Trophoblast cell (in vitro differentiated cells and primary cell): ENCODE measurements at regions not wholly inside any gene's neighbourhood (a gene's known extent, or its start where the extent isn't known, plus 50 kb on each side); places are given as distances from the start of the nearest gene placed in this dataset.

Experiments used
- DNase-seq, 2 donors: peaks; one replicate each; pipeline ENCODE4 v3.0.0-alpha.2; 2016
- H2AFZ ChIP-seq: 2 replicates; pipeline ENCODE4 v1.6.1; 2013; ENCODE audit warnings: low read length, moderate library complexity, mild to moderate bottlenecking; ENCODE audit not compliant: insufficient read depth, poor library complexity
- H2AK5ac ChIP-seq: 2 replicates; pipeline ENCODE4 v1.6.1; 2013; ENCODE audit warnings: mild to moderate bottlenecking, low read length
- H2BK120ac ChIP-seq: 2 replicates; pipeline ENCODE4 v1.6.1; 2013; ENCODE audit warnings: low read length, mild to moderate bottlenecking, moderate library complexity; ENCODE audit not compliant: insufficient read depth, poor library complexity
- H2BK12ac ChIP-seq: 2 replicates; pipeline ENCODE4 v1.6.1; 2013; ENCODE audit warnings: mild to moderate bottlenecking, low read length, moderate library complexity
- H2BK5ac ChIP-seq: 2 replicates; pipeline ENCODE4 v1.6.1; 2013; ENCODE audit warnings: low read length, low read depth, moderate library complexity, mild to moderate bottlenecking; ENCODE audit not compliant: poor library complexity
- H3K14ac ChIP-seq: 2 replicates; pipeline ENCODE4 v1.6.1; 2013; ENCODE audit warnings: mild to moderate bottlenecking, low read length
- H3K18ac ChIP-seq: 2 replicates; pipeline ENCODE4 v1.6.1; 2013; ENCODE audit warnings: mild to moderate bottlenecking, low read length
- H3K23ac ChIP-seq: 2 replicates; pipeline ENCODE4 v1.6.1; 2013; ENCODE audit warnings: low read length
- H3K27ac ChIP-seq: 2 replicates; pipeline ENCODE4 v1.5.1; 2013; ENCODE audit warnings: low read depth, mild to moderate bottlenecking, inconsistent platforms, low read length, moderate library complexity
- H3K27me3 ChIP-seq: 2 replicates; pipeline ENCODE4 v1.6.1; 2013; ENCODE audit warnings: inconsistent platforms, mild to moderate bottlenecking, low read length, moderate library complexity; ENCODE audit not compliant: insufficient read depth
- H3K36me3 ChIP-seq, 2 experiments: 1 replicate in 1 of 2; 2 replicates in 1 of 2; pipeline ENCODE4 v1.6.1; 2013; ENCODE audit warnings: low read length in 2 of 2, mild to moderate bottlenecking in 2 of 2, moderate library complexity in 1 of 2; ENCODE audit not compliant: insufficient read depth in 2 of 2, control insufficient read depth in 1 of 2
- H3K4ac ChIP-seq: 2 replicates; pipeline ENCODE4 v1.6.1; 2013; ENCODE audit warnings: low read depth, mild to moderate bottlenecking, low read length, moderate library complexity
- H3K4me1 ChIP-seq, 2 experiments: 1 replicate in 1 of 2; 2 replicates in 1 of 2; pipeline ENCODE4 v1.6.1; 2013; ENCODE audit warnings: low read length in 2 of 2, mild to moderate bottlenecking in 2 of 2, moderate library complexity in 1 of 2; ENCODE audit not compliant: insufficient read depth in 2 of 2, control insufficient read depth in 1 of 2
- H3K4me2 ChIP-seq: 2 replicates; pipeline ENCODE4 v1.6.1; 2013; ENCODE audit warnings: inconsistent platforms, mild to moderate bottlenecking, low read length, moderate library complexity
- H3K4me3 ChIP-seq: 2 replicates; pipeline ENCODE4 v1.5.1; 2013; ENCODE audit warnings: mild to moderate bottlenecking, low read depth, low read length, inconsistent platforms
- H3K79me1 ChIP-seq: one replicate; pipeline ENCODE4 v1.6.1; 2013; ENCODE audit warnings: low read length
- H3K79me2 ChIP-seq: 2 replicates; pipeline ENCODE4 v1.6.1; 2013; ENCODE audit warnings: low read length, mild to moderate bottlenecking; ENCODE audit not compliant: control insufficient read depth, insufficient read depth, poor library complexity
- H3K9ac ChIP-seq: 2 replicates; pipeline ENCODE4 v1.6.1; 2013; ENCODE audit warnings: mild to moderate bottlenecking, low read length
- H3K9me3 ChIP-seq: 2 replicates; pipeline ENCODE4 v1.6.1; 2013; ENCODE audit warnings: low read depth, mild to moderate bottlenecking, control low read depth, inconsistent platforms, low read length; ENCODE audit not compliant: insufficient read depth
- H4K12ac ChIP-seq: 2 replicates; pipeline ENCODE4 v1.6.1; 2013; ENCODE audit warnings: low read depth, mild to moderate bottlenecking, low read length, moderate library complexity
- H4K8ac ChIP-seq: 2 replicates; pipeline ENCODE4 v1.6.1; 2013; ENCODE audit warnings: low read depth, mild to moderate bottlenecking, low read length, moderate library complexity
- H4K91ac ChIP-seq: one replicate; pipeline ENCODE4 v1.6.1; 2013; ENCODE audit warnings: low read depth, mild to moderate bottlenecking, low read length, moderate library complexity
- WGBS: extraction: QIAGEN DNeasy Blood & Tissue Kit; methylation state at CpG from one replicate; pipeline ENCODE4 v1.1.7; 2013; ENCODE audit warnings: missing lambda C conversion rate; ENCODE audit not compliant: insufficient read length, insufficient coverage; ENCODE audit errors: extremely low coverage; 5-methylcytosine and 5-hydroxymethylcytosine counted together

DNA sequence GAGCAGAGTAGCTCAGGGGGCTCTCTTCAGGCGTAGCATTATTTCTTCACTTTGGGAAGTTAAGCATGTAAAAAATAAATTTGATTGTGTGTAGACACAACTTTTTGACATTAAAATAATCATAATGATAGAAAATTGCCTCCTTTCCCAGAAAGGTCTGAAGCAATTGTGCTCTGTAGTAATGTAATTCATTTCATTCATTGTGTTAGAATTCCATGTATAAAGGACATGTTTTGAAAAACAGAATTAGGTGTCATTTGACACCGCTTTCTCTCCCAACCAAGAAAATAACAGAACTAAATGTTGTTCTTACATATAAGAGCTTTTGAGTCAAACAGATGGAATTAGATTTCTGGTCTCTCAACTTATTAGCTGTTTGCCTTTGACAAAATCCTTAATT lies 1064.2 kb upstream of the FAM98A start:
- no peaks in the 10 kb centered on the region for H3K79me2 ChIP-seq
- no peak overlapping the region for H3K18ac ChIP-seq
- no peak overlapping the region for H3K27ac ChIP-seq
- no peak overlapping the region for H3K4me2 ChIP-seq
- no CpG with 5 or more reads among the region's 2 CpGs for WGBS
- no peak overlapping the region for H4K12ac ChIP-seq
- no peak overlapping the region for H4K91ac ChIP-seq
- no peak overlapping the region for H2AK5ac ChIP-seq
- no peak overlapping the region for H2BK5ac ChIP-seq
- H2AFZ ChIP-seq, result no peak overlapping the region
- H3K4ac ChIP-seq, result no peak overlapping the region
- no peaks in the 10 kb centered on the region for H3K9me3 ChIP-seq
- no peaks in the 10 kb centered on the region for H3K4me1 ChIP-seq
- no peak overlapping the region for H3K23ac ChIP-seq
- H2BK120ac ChIP-seq, result no peak overlapping the region
- no peak overlapping the region for H4K8ac ChIP-seq
- H2BK12ac ChIP-seq, result no peak overlapping the region
- H3K9ac ChIP-seq, result no peak overlapping the region
- DNase-seq, result no peak
- H3K79me1 ChIP-seq, result no peaks in the 10 kb centered on the region
- no peak overlapping the region for H3K14ac ChIP-seq
- H3K4me3 ChIP-seq, result no peak overlapping the region
- H3K36me3 ChIP-seq, result no peaks in the 10 kb centered on the region
- no peaks in the 10 kb centered on the region for H3K27me3 ChIP-seq

DNA sequence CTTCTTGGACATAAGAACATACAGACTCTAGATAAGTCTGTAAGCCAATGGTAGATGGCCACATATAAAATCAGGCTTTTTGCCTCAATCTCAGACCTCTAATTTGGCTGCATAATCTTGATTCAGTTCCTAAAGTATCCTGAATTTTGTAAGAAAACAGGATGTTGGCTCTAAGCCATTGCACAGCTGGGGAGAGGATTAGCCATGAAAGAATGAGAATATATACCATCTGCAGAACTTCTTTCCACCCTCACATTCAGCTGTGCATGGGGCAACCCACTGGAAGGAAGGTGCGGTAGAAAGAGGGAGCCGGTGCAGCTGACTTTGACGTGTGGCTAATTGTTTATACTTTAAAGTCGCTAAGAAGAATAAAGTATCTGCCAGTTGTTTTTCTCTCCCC lies 1061.6 kb upstream of the FAM98A start:
- Histone ChIP-seq H2BK12ac (no peak overlapping the region), H2AFZ (no peak overlapping the region), H3K36me3 (no peaks in the 10 kb centered on the region), H3K4me3 (no peak overlapping the region), H3K9ac (no peak overlapping the region), H2BK120ac (no peak overlapping the region), H3K79me2 (no peaks in the 10 kb centered on the region), H4K8ac (no peak overlapping the region), H3K9me3 (no peaks in the 10 kb centered on the region), H2AK5ac (no peak overlapping the region), H3K18ac (no peak overlapping the region), H3K4ac (no peak overlapping the region), H3K4me1 (no peaks in the 10 kb centered on the region), H3K4me2 (no peak overlapping the region), H4K91ac (no peak overlapping the region), H3K23ac (no peak overlapping the region), H3K14ac (no peak overlapping the region), H3K79me1 (no peaks in the 10 kb centered on the region), H3K27me3 (no peaks in the 10 kb centered on the region), H3K27ac (no peak overlapping the region), H4K12ac (no peak overlapping the region), H2BK5ac (no peak overlapping the region)
- DNase-seq, result no peak
- WGBS, result no CpG with 5 or more reads among the region's 4 CpGs

- Histone ChIP-seq H3K14ac (no peak overlapping the region), H2BK12ac (no peak overlapping the region), H3K23ac (no peak overlapping the region), H3K4me3 (no peak overlapping the region), H3K4me1 (no peaks in the 10 kb centered on the region), H3K79me2 (no peaks in the 10 kb centered on the region), H3K4ac (no peak overlapping the region), H3K18ac (no peak overlapping the region), H2BK120ac (no peak overlapping the region), H3K79me1 (no peaks in the 10 kb centered on the region), H3K27ac (no peak overlapping the region), H2AK5ac (no peak overlapping the region), H3K9ac (no peak overlapping the region), H2BK5ac (no peak overlapping the region), H4K12ac (no peak overlapping the region), H2AFZ (no peak overlapping the region), H4K8ac (no peak overlapping the region), H3K4me2 (no peak overlapping the region), H4K91ac (no peak overlapping the region), H3K27me3 (no peaks in the 10 kb centered on the region), H3K36me3 (no peaks in the 10 kb centered on the region), H3K9me3 (no peaks in the 10 kb centered on the region)
- DNase-seq, result no peak
- no CpG with 5 or more reads among the region's 3 CpGs for WGBS
These were observed 1057.5 kb upstream of the FAM98A start for GRCh38 chr2:34656632-34657031.

DNA sequence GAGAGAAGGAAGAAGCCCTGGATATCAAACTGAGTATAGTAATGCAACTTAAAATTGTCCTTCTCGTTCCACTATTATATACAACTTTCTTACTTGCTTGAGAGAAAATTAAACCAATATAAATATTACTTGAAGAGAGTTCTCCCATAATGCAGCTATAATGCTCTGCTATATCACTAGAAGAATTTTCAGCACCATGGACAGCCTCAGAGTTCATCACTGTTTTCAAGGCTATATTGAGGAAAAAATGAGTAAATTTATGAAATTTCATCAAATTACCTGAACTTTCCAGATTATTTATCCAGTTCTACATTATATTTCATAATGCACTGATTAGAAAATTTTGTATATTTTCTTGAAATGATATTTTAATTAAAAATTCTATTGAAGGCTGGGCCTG lies 1053.5 kb upstream of the FAM98A start:
- Histone ChIP-seq H3K9me3 (no peaks in the 10 kb centered on the region), H2AK5ac (no peak overlapping the region), H2BK5ac (no peak overlapping the region), H3K4ac (no peak overlapping the region), H3K4me2 (no peak overlapping the region), H3K14ac (no peak overlapping the region), H3K9ac (no peak overlapping the region), H3K36me3 (no peaks in the 10 kb centered on the region), H3K4me3 (no peak overlapping the region), H3K27me3 (no peaks in the 10 kb centered on the region), H2AFZ (no peak overlapping the region), H3K79me2 (no peaks in the 10 kb centered on the region), H4K12ac (no peak overlapping the region), H3K23ac (no peak overlapping the region), H3K27ac (no peak overlapping the region), H2BK120ac (no peak overlapping the region), H2BK12ac (no peak overlapping the region), H3K4me1 (no peaks in the 10 kb centered on the region), H4K8ac (no peak overlapping the region), H3K18ac (no peak overlapping the region), H4K91ac (no peak overlapping the region), H3K79me1 (no peaks in the 10 kb centered on the region)
- DNase-seq, result peak in 1 of 2 donors; percentile 42
- no CpG with 5 or more reads among the region's 1 CpG for WGBS
